H9 (cell line): ENCODE measurements at regions not wholly inside any gene's neighbourhood (a gene's known extent, or its start where the extent isn't known, plus 50 kb on each side); places are given as distances from the start of the nearest gene placed in this dataset.

Experiments
- DNase-seq: peaks from one replicate; pipeline ENCODE4 v3.0.0-alpha.2; 2017
- H2AFZ ChIP-seq: one replicate; pipeline ENCODE4 v1.6.1; 2013; ENCODE audit warnings: mild to moderate bottlenecking, low read length, control low read depth, moderate library complexity
- H2AK5ac ChIP-seq: 2 replicates; pipeline ENCODE4 v1.6.1; 2013; ENCODE audit warnings: low read length, control low read depth, mixed read lengths; ENCODE audit not compliant: insufficient read length
- H2BK120ac ChIP-seq: one replicate; pipeline ENCODE4 v1.6.1; 2013; ENCODE audit warnings: low read depth, mild to moderate bottlenecking, low read length, control low read depth, inconsistent platforms; ENCODE audit not compliant: poor library complexity, severe bottlenecking
- H2BK12ac ChIP-seq: 2 replicates; pipeline ENCODE4 v1.6.1; 2013; ENCODE audit warnings: low read length, control low read depth, mixed read lengths, low read depth; ENCODE audit not compliant: insufficient read length
- H2BK15ac ChIP-seq: 2 replicates; pipeline ENCODE4 v1.6.1; 2013; ENCODE audit warnings: low read depth, low read length, control low read depth
- H2BK20ac ChIP-seq: one replicate; pipeline ENCODE4 v1.6.1; 2013; ENCODE audit warnings: low read depth, mild to moderate bottlenecking, low read length, control low read depth, inconsistent platforms; ENCODE audit not compliant: poor library complexity, severe bottlenecking
- H2BK5ac ChIP-seq: 2 replicates; pipeline ENCODE4 v1.6.1; 2013; ENCODE audit warnings: low read length, control low read depth, mixed read lengths; ENCODE audit not compliant: insufficient read length
- H3K14ac ChIP-seq: 2 replicates; pipeline ENCODE4 v1.6.1; 2013; ENCODE audit warnings: low read length, control low read depth; ENCODE audit not compliant: insufficient read depth
- H3K18ac ChIP-seq: 2 replicates; pipeline ENCODE4 v1.6.1; 2013; ENCODE audit warnings: low read depth, mild to moderate bottlenecking, mixed read lengths, low read length, control low read depth; ENCODE audit not compliant: insufficient read length
- H3K23ac ChIP-seq: 2 replicates; pipeline ENCODE4 v1.6.1; 2013; ENCODE audit warnings: low read length, control low read depth, mixed read lengths, low read depth; ENCODE audit not compliant: insufficient read length
- H3K23me2 ChIP-seq: 2 replicates; pipeline ENCODE4 v1.6.1; 2013; ENCODE audit warnings: low read depth, mild to moderate bottlenecking, mixed read lengths, low read length, control low read depth; ENCODE audit not compliant: insufficient read length, poor library complexity, severe bottlenecking
- H3K27ac ChIP-seq: 2 replicates; pipeline ENCODE4 v1.5.1; 2013; ENCODE audit warnings: low read length, control low read depth, mixed read lengths, low read depth; ENCODE audit not compliant: insufficient read length
- H3K27me3 ChIP-seq: 2 replicates; pipeline ENCODE4 v1.6.1; 2013; ENCODE audit warnings: low read length, control low read depth, inconsistent platforms; ENCODE audit not compliant: insufficient read depth
- H3K4ac ChIP-seq: 2 replicates; pipeline ENCODE4 v1.6.1; 2013; ENCODE audit warnings: low read depth, mild to moderate bottlenecking, control low read depth, inconsistent platforms, low read length, moderate library complexity
- H3K4me1 ChIP-seq: 2 replicates; pipeline ENCODE4 v1.6.1; 2013; ENCODE audit warnings: low read length, control low read depth, inconsistent platforms; ENCODE audit not compliant: insufficient read depth
- H3K4me2 ChIP-seq: 2 replicates; pipeline ENCODE4 v1.6.1; 2013; ENCODE audit warnings: low read length, control low read depth, mixed read lengths; ENCODE audit not compliant: insufficient read length, insufficient read depth
- H3K56ac ChIP-seq: 2 replicates; pipeline ENCODE4 v1.6.1; 2013; ENCODE audit warnings: low read depth, mild to moderate bottlenecking, mixed read lengths, low read length, control low read depth; ENCODE audit not compliant: insufficient read length
- H3K79me1 ChIP-seq: 2 replicates; pipeline ENCODE4 v1.6.1; 2013; ENCODE audit warnings: low read depth, mild to moderate bottlenecking, moderate library complexity, low read length, control low read depth, inconsistent platforms; ENCODE audit not compliant: insufficient read depth, poor library complexity, severe bottlenecking
- H3K79me2 ChIP-seq: 2 replicates; pipeline ENCODE4 v1.6.1; 2013; ENCODE audit warnings: low read length, control low read depth, inconsistent platforms; ENCODE audit not compliant: insufficient read depth
- H3K9ac ChIP-seq: 2 replicates; pipeline ENCODE4 v1.6.1; 2013; ENCODE audit warnings: low read length, control low read depth, mixed read lengths; ENCODE audit not compliant: insufficient read length; ENCODE audit errors: extremely low read depth
- H3K9me3 ChIP-seq: one replicate; pipeline ENCODE4 v1.6.1; 2013; ENCODE audit warnings: low read depth, low read length, inconsistent platforms; ENCODE audit not compliant: control insufficient read depth
- H3T11ph ChIP-seq: one replicate; pipeline ENCODE4 v1.6.1; 2013; ENCODE audit warnings: mild to moderate bottlenecking, low read length, control low read depth, inconsistent platforms
- H4K20me1 ChIP-seq: one replicate; pipeline ENCODE4 v1.6.1; 2013; ENCODE audit not compliant: control insufficient read depth, insufficient read length, insufficient read depth
- H4K5ac ChIP-seq: 2 replicates; pipeline ENCODE4 v1.6.1; 2013; ENCODE audit warnings: low read depth, mild to moderate bottlenecking, mixed read lengths, low read length, control low read depth; ENCODE audit not compliant: insufficient read length
- H4K8ac ChIP-seq: replicated peaks from 2 replicates; pipeline ENCODE4 v1.6.1; 2013; ENCODE audit warnings: low read length, control low read depth, mixed read lengths, low read depth; ENCODE audit not compliant: insufficient read length
- H4K91ac ChIP-seq: 2 replicates; pipeline ENCODE4 v1.6.1; 2013; ENCODE audit warnings: low read depth, mild to moderate bottlenecking, moderate library complexity, mixed read lengths, low read length, control low read depth; ENCODE audit not compliant: insufficient read length
- H3K27ac Mint-ChIP-seq, 3 experiments: 2 replicates in 2 of 3; 3 replicates in 1 of 3; pipeline ENCODE4 v1.8.0; 2020 to 2021; ENCODE audit warnings: mixed read lengths in 3 of 3, mild to moderate bottlenecking in 1 of 3, moderate library complexity in 1 of 3
- H3K27me3 Mint-ChIP-seq: 2 replicates; pipeline ENCODE4 v1.8.0; 2021; ENCODE audit warnings: low read depth, mild to moderate bottlenecking, moderate library complexity, mixed read lengths
- H3K36me3 Mint-ChIP-seq, 3 experiments: 2 replicates in 2 of 3; 3 replicates in 1 of 3; pipeline ENCODE4 v1.8.0; 2020 to 2021; ENCODE audit warnings: low read depth in 3 of 3, mixed read lengths in 3 of 3; ENCODE audit not compliant: insufficient read depth in 1 of 3
- H3K4me1 Mint-ChIP-seq, 2 experiments: 2 replicates each; pipeline ENCODE4 v1.8.0; 2020; ENCODE audit warnings: mixed read lengths in 2 of 2
- H3K4me3 Mint-ChIP-seq, 2 experiments: 2 replicates in 1 of 2; 3 replicates in 1 of 2; pipeline ENCODE4 v1.8.0; 2020 to 2021; ENCODE audit warnings: mild to moderate bottlenecking in 2 of 2, mixed read lengths in 2 of 2, moderate library complexity in 1 of 2
- H3K9me3 Mint-ChIP-seq, 2 experiments: 2 replicates in 1 of 2; 3 replicates in 1 of 2; pipeline ENCODE4 v1.8.0; 2020; ENCODE audit warnings: mild to moderate bottlenecking in 2 of 2, mixed read lengths in 2 of 2, moderate library complexity in 1 of 2
- WGBS: extraction: QIAGEN DNeasy Blood & Tissue Kit; methylation state at CpG from one replicate; pipeline ENCODE4 v1.1.7; 2013; ENCODE audit warnings: missing lambda C conversion rate, low lambda C conversion rate, mixed read lengths; ENCODE audit not compliant: insufficient read length; ENCODE audit errors: extremely low coverage; 5-methylcytosine and 5-hydroxymethylcytosine counted together
- TF ChIP-seq, protein P1 (sequence below): fragments of 200-600 bp; sonication (generic); conservative IDR thresholded peaks from 3 replicates; pipeline ENCODE4 v1.8.0; 2021; ENCODE audit warnings: antibody characterized with exemption, mild to moderate bottlenecking

DNA sequence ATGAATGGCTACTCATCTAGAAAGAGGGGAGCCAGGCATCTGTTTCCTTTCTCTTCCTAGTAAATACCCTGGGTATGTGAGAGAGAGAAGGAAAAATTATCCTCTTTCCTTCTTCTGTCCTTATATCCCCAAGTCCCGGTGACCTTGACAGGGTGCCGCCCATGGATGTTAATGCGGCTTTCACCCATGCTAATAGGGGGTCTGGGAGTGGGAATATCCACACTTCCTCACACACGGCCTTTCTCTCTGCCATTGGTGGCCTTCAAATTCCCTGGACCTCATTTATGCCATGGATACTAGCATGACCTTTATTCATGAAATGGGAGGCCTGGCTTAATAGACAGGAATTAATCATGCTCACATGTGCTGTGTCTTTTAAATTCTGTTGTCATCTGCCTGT is 159.0 kb upstream of the NOX3 start:
- H3K9me3 Mint-ChIP-seq: peaks cover 50 to 55% of the 10 kb centered on the region in 2 experiments
- no peak for DNase-seq

More for the DNA sequence above, 159.0 kb upstream of the NOX3 start:
- Histone ChIP-seq H3K9ac (no peak overlapping the region), H3K18ac (no peak overlapping the region), H3K79me1 (no peaks in the 10 kb centered on the region), H2BK12ac (no peak overlapping the region), H3K14ac (no peak overlapping the region), H2AFZ (no peak overlapping the region), H3K4me2 (no peak overlapping the region), H2AK5ac (no peak overlapping the region), H3K23me2 (no peaks in the 10 kb centered on the region), H3T11ph (no peak overlapping the region), H3K56ac (no peak overlapping the region), H4K20me1 (no peaks in the 10 kb centered on the region), H3K23ac (no peak overlapping the region), H2BK20ac (no peak overlapping the region), H4K8ac (no peak overlapping the region), H3K4me1 (no peaks in the 10 kb centered on the region), H3K27me3 (no peaks in the 10 kb centered on the region), H3K79me2 (no peaks in the 10 kb centered on the region), H4K5ac (no peak overlapping the region), H2BK15ac (no peak overlapping the region), H3K27ac (no peak overlapping the region), H3K9me3 (peaks cover 28% of the 10 kb centered on the region), H2BK120ac (no peak overlapping the region), H3K4ac (no peak overlapping the region), H4K91ac (no peak overlapping the region), H2BK5ac (no peak overlapping the region)
- Mint-ChIP-seq H3K27ac (no peak overlapping the region), H3K27me3 (no peaks in the 10 kb centered on the region), H3K4me3 (no peak overlapping the region), H3K36me3 (peaks cover 20 to 68% (median 51%) of the 10 kb centered on the region in 3 experiments), H3K4me1 (peaks cover 0 to 3% of the 10 kb centered on the region in 2 experiments; a peak in 1 of 4 replicates)
- WGBS: no CpG with 5 or more reads among the region's 4 CpGs
- TF ChIP-seq, protein P1, sequence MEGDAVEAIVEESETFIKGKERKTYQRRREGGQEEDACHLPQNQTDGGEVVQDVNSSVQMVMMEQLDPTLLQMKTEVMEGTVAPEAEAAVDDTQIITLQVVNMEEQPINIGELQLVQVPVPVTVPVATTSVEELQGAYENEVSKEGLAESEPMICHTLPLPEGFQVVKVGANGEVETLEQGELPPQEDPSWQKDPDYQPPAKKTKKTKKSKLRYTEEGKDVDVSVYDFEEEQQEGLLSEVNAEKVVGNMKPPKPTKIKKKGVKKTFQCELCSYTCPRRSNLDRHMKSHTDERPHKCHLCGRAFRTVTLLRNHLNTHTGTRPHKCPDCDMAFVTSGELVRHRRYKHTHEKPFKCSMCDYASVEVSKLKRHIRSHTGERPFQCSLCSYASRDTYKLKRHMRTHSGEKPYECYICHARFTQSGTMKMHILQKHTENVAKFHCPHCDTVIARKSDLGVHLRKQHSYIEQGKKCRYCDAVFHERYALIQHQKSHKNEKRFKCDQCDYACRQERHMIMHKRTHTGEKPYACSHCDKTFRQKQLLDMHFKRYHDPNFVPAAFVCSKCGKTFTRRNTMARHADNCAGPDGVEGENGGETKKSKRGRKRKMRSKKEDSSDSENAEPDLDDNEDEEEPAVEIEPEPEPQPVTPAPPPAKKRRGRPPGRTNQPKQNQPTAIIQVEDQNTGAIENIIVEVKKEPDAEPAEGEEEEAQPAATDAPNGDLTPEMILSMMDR: no peak
